Astrocyte of the cerebellum (primary cell): ENCODE measurements at regions not wholly inside any gene's neighbourhood (a gene's known extent, or its start where the extent isn't known, plus 50 kb on each side); places are given as distances from the start of the nearest gene placed in this dataset.

Source experiments
- DNase-seq: peaks from one replicate; pipeline ENCODE4 v3.0.0-alpha.2; 2011; ENCODE audit warnings: low read depth
- H3K4me3 ChIP-seq: 2 replicates; pipeline ENCODE4 v1.5.1; 2011; ENCODE audit warnings: mild to moderate bottlenecking, low read depth, low read length, moderate library complexity
- CTCF ChIP-seq: IDR thresholded peaks from 2 replicates; pipeline ENCODE4 v1.5.1; 2012; ENCODE audit warnings: low read length, low read depth, moderate library complexity, mild to moderate bottlenecking; ENCODE audit errors: missing control alignments
- in situ Hi-C: cut with HindIII; loops from 2 replicates; pipeline ENCODE4 v1.10.0; 2017; ENCODE audit warnings: low sequenced_read_pairs

- in situ Hi-C loops, result no loop called here
- no peak for TF ChIP-seq CTCF
Measured at GRCh38 chr13:103308667-103309066, 242.4 kb upstream of the SLC10A2 start.

GRCh38 chr13:103306163-103306562 lies 239.9 kb upstream of the SLC10A2 start:
- H3K4me3 ChIP-seq, result no peak overlapping the region
- in situ Hi-C loops, result no loop called here
- no peak for DNase-seq
- TF ChIP-seq CTCF, result no peak

More at GRCh38 chr13:103308667-103309066, 242.4 kb upstream of the SLC10A2 start:
- no peak overlapping the region for H3K4me3 ChIP-seq
- no peak for DNase-seq

GRCh38 chr13:103303078-103303651 lies 236.9 kb upstream of the SLC10A2 start:
- in situ Hi-C loops, result no loop called here
- TF ChIP-seq CTCF, result no peak
- H3K4me3 ChIP-seq, result no peak overlapping the region
- no peak for DNase-seq

- TF ChIP-seq CTCF, result no peak
- H3K4me3 ChIP-seq, result no peak overlapping the region
- no peak for DNase-seq
- in situ Hi-C loops, result no loop called here
Measured at GRCh38 chr13:103302676-103303075, 236.5 kb upstream of the SLC10A2 start.

- TF ChIP-seq CTCF, result no peak
- no peak for DNase-seq
- in situ Hi-C loops, result no loop called here
Measured at GRCh38 chr13:103299079-103299478, 232.9 kb upstream of the SLC10A2 start.

GRCh38 chr13:103297083-103297482 lies 230.9 kb upstream of the SLC10A2 start:
- TF ChIP-seq CTCF, result no peak
- DNase-seq, result no peak
- no peak overlapping the region for H3K4me3 ChIP-seq
- in situ Hi-C loops, result no loop called here

More at GRCh38 chr13:103299079-103299478, 232.9 kb upstream of the SLC10A2 start:
- no peak overlapping the region for H3K4me3 ChIP-seq
